DOHH2 (cell line): ENCODE measurements at regions not wholly inside any gene's neighbourhood (a gene's known extent, or its start where the extent isn't known, plus 50 kb on each side); places are given as distances from the start of the nearest gene placed in this dataset.

Experiments
- H3F3A ChIP-seq: fragments of 200-600 bp; sonication (generic), shearing (Covaris generic); 2 replicates; pipeline ENCODE4 v1.6.0; 2016; ENCODE audit warnings: antibody characterized with exemption, mild to moderate bottlenecking; ENCODE audit not compliant: control insufficient read depth, insufficient read depth
- H3K27ac ChIP-seq: fragments of 200-600 bp; sonication (generic); 2 replicates; pipeline ENCODE4 v1.5.1; 2014; ENCODE audit warnings: low read depth, mild to moderate bottlenecking, low read length, moderate library complexity
- H3K27me3 ChIP-seq: fragments of 200-600 bp; sonication (generic); 2 replicates; pipeline ENCODE4 v1.6.1; 2014; ENCODE audit warnings: mild to moderate bottlenecking, low read length, mixed read lengths; ENCODE audit not compliant: control insufficient read depth
- H3K36me3 ChIP-seq: fragments of 200-600 bp; sonication (generic); 2 replicates; pipeline ENCODE4 v1.6.1; 2014; ENCODE audit warnings: mild to moderate bottlenecking, low read length, moderate library complexity, mixed read lengths; ENCODE audit not compliant: control insufficient read depth
- H3K4me1 ChIP-seq: fragments of 200-600 bp; sonication (generic); 2 replicates; pipeline ENCODE4 v1.6.1; 2014; ENCODE audit warnings: mild to moderate bottlenecking, low read length, mixed read lengths; ENCODE audit not compliant: control insufficient read depth
- H3K4me2 ChIP-seq: fragments of 200-600 bp; sonication (generic); 2 replicates; pipeline ENCODE4 v1.6.0; 2014; ENCODE audit warnings: mild to moderate bottlenecking, low read length, moderate library complexity
- H3K4me3 ChIP-seq: fragments of 200-600 bp; sonication (generic); 2 replicates; pipeline ENCODE4 v1.5.1; 2014; ENCODE audit warnings: mild to moderate bottlenecking, low read length, mixed read lengths
- H3K79me2 ChIP-seq: fragments of 200-600 bp; sonication (generic); 2 replicates; pipeline ENCODE4 v1.6.1; 2014; ENCODE audit warnings: mild to moderate bottlenecking, low read length, mixed read lengths; ENCODE audit not compliant: control insufficient read depth
- H3K9me2 ChIP-seq: fragments of 200-600 bp; sonication (generic); replicated peaks from 2 replicates; pipeline ENCODE4 v1.6.1; 2014; ENCODE audit warnings: mild to moderate bottlenecking, low read length, mixed read lengths; ENCODE audit not compliant: control insufficient read depth
- H3K9me3 ChIP-seq: fragments of 200-600 bp; sonication (generic); 2 replicates; pipeline ENCODE4 v1.6.1; 2014; ENCODE audit warnings: antibody characterized with exemption, low read length, mixed read lengths; ENCODE audit not compliant: control insufficient read depth, insufficient read depth
- H4K20me1 ChIP-seq: fragments of 200-600 bp; sonication (generic); 2 replicates; pipeline ENCODE4 v1.6.0; 2014; ENCODE audit warnings: low read depth, mild to moderate bottlenecking, antibody characterized with exemption, low read length, moderate library complexity; ENCODE audit not compliant: control insufficient read depth, insufficient read depth
- EZH2phosphoT487 ChIP-seq: fragments of 200-600 bp; sonication (generic); IDR thresholded peaks from 2 replicates; pipeline ENCODE4 v1.6.1; 2017; ENCODE audit warnings: borderline replicate concordance, mild to moderate bottlenecking, antibody characterized with exemption, low read length, moderate library complexity, mixed read lengths
- TF ChIP-seq, protein P1 (sequence below): fragments of 200-600 bp; sonication (generic); IDR thresholded peaks from one replicate; pipeline ENCODE4 v1.5.1; 2014; ENCODE audit warnings: antibody characterized with exemption, mild to moderate bottlenecking, low read depth, low read length; ENCODE audit not compliant: poor library complexity, severe bottlenecking

DNA sequence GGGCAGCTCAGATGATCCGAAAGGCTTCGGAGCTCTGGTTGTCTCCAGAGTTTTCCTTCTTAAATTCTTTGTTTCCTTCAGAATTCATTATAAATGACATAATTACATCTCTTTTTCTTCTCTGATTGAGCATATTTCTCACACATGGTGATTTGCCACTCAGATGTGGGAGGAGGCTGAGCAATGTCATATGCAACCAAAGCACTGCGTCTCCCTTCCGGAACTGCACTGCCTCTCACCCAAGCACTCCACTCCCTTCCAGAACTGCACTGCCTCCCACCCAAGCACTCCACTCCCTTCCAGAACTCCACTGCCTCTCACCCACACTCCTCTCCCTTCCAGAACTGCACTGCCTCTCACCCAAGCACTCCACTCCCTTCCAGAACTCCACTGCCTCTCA, 131.5 kb downstream of the SALL1 start:
- Histone ChIP-seq H3K4me2 (no peak overlapping the region), H3K27ac (no peak overlapping the region), H3F3A (no peaks in the 10 kb centered on the region), H3K36me3 (no peaks in the 10 kb centered on the region), H3K27me3 (no peaks in the 10 kb centered on the region), H3K9me3 (no peaks in the 10 kb centered on the region), H4K20me1 (no peaks in the 10 kb centered on the region), H3K4me1 (no peaks in the 10 kb centered on the region), H3K9me2 (no peaks in the 10 kb centered on the region), H3K4me3 (no peak overlapping the region), H3K79me2 (no peaks in the 10 kb centered on the region)
- TF ChIP-seq, protein P1, sequence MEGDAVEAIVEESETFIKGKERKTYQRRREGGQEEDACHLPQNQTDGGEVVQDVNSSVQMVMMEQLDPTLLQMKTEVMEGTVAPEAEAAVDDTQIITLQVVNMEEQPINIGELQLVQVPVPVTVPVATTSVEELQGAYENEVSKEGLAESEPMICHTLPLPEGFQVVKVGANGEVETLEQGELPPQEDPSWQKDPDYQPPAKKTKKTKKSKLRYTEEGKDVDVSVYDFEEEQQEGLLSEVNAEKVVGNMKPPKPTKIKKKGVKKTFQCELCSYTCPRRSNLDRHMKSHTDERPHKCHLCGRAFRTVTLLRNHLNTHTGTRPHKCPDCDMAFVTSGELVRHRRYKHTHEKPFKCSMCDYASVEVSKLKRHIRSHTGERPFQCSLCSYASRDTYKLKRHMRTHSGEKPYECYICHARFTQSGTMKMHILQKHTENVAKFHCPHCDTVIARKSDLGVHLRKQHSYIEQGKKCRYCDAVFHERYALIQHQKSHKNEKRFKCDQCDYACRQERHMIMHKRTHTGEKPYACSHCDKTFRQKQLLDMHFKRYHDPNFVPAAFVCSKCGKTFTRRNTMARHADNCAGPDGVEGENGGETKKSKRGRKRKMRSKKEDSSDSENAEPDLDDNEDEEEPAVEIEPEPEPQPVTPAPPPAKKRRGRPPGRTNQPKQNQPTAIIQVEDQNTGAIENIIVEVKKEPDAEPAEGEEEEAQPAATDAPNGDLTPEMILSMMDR, result no peak
- no peak for TF ChIP-seq EZH2phosphoT487

DNA sequence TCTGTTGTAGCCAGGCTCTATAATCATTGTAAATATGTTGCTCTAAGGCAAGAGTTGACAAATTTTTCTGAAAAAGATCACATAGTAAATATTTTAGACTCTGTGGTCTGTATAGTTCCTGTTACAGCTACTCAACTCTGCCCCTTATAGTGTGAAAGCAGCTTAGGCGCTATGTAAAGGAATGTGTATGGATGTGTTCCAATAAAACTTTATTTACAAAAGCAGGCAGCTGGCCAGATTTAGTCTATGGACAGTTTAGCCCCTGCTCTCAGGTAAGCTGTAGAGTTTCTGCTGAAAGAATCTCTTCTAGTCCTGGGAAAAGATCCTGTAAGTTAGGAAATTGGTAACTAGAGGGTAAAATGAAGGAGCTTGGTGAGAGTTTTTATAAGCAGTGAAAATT, 133.1 kb downstream of the SALL1 start:
- H4K20me1 ChIP-seq, result no peaks in the 10 kb centered on the region
- no peaks in the 10 kb centered on the region for H3K36me3 ChIP-seq
- H3K9me3 ChIP-seq, result no peaks in the 10 kb centered on the region

DNA sequence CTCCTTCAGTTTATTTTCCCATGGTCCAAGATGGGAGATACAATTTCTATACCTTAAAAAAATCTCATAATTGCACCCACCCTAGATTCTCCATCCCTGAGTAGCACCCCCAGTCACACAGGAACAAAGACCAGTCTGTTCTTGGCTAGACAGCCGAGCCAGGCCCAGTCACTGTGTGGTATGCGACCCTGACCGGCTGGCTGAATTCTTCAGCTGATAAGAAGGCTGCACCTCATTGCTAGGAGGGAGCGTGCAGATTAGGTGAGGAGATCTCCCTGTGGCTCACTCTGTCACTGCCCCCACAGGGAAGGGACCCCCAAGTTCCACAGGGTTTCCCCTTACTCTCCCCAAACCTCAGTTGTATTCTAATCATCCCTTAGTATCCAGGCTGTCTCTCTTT, 138.7 kb downstream of the SALL1 start:
- Histone ChIP-seq H3K4me2 (no peak overlapping the region), H3K27me3 (no peaks in the 10 kb centered on the region), H3K9me3 (no peaks in the 10 kb centered on the region), H3K4me3 (no peak overlapping the region), H3K79me2 (no peaks in the 10 kb centered on the region), H3K27ac (no peak overlapping the region), H4K20me1 (no peaks in the 10 kb centered on the region), H3K36me3 (no peaks in the 10 kb centered on the region), H3K4me1 (no peaks in the 10 kb centered on the region), H3F3A (no peaks in the 10 kb centered on the region), H3K9me2 (no peaks in the 10 kb centered on the region)
- TF ChIP-seq, protein P1, result no peak
- TF ChIP-seq EZH2phosphoT487, result no peak

More for the DNA sequence above, 133.1 kb downstream of the SALL1 start:
- Histone ChIP-seq H3K4me2 (no peak overlapping the region), H3F3A (no peaks in the 10 kb centered on the region), H3K79me2 (no peaks in the 10 kb centered on the region), H3K4me3 (no peak overlapping the region), H3K27ac (no peak overlapping the region), H3K9me2 (no peaks in the 10 kb centered on the region), H3K4me1 (no peaks in the 10 kb centered on the region), H3K27me3 (no peaks in the 10 kb centered on the region)
- no peak for TF ChIP-seq EZH2phosphoT487
- TF ChIP-seq, protein P1, result no peak

DNA sequence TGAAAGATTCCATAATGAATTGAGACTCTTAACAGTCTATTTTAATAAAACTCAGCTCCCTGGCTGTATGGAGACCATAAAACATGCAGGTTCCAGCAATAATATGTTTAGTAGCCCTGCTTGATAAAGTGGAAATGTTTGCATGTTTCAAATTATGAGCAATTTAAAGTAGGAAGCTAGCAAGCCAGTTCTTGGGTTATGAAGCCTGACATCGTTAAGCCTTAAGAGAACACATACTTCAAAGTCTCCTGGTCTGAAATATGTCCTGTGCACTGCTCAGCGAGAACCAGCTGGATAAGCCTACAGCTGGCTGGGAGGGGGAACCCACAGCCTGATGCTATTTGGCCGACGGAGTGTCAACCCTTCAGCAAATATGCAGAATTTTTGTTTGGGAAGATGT, 140.3 kb downstream of the SALL1 start:
- H3K4me3 ChIP-seq, result no peak overlapping the region
- H3K4me2 ChIP-seq, result no peak overlapping the region
- no peak overlapping the region for H3K27ac ChIP-seq
- H3K4me1 ChIP-seq, result no peaks in the 10 kb centered on the region
- no peaks in the 10 kb centered on the region for H3K79me2 ChIP-seq
- H4K20me1 ChIP-seq, result no peaks in the 10 kb centered on the region
- H3K36me3 ChIP-seq, result no peaks in the 10 kb centered on the region
- H3K9me2 ChIP-seq, result no peaks in the 10 kb centered on the region
- TF ChIP-seq EZH2phosphoT487, result no peak
- TF ChIP-seq, protein P1, result no peak
- H3F3A ChIP-seq, result no peaks in the 10 kb centered on the region
- H3K9me3 ChIP-seq, result no peaks in the 10 kb centered on the region
- no peaks in the 10 kb centered on the region for H3K27me3 ChIP-seq
